NOMO-1 (cell line): ENCODE measurements at regions not wholly inside any gene's neighbourhood (a gene's known extent, or its start where the extent isn't known, plus 50 kb on each side); places are given as distances from the start of the nearest gene placed in this dataset.
"Not testable (repeated sequence)": the region's sequence is repeated elsewhere in the genome, so short reads cannot be mapped to it uniquely, and the experiment has no call there.

Source experiments
- DNase-seq, 2 experiments: peaks; one replicate each; lab custom pipeline; 2025; ENCODE audit not compliant: unreplicated experiment in 2 of 2; lab: John Stamatoyannopoulos, UW

DNA sequence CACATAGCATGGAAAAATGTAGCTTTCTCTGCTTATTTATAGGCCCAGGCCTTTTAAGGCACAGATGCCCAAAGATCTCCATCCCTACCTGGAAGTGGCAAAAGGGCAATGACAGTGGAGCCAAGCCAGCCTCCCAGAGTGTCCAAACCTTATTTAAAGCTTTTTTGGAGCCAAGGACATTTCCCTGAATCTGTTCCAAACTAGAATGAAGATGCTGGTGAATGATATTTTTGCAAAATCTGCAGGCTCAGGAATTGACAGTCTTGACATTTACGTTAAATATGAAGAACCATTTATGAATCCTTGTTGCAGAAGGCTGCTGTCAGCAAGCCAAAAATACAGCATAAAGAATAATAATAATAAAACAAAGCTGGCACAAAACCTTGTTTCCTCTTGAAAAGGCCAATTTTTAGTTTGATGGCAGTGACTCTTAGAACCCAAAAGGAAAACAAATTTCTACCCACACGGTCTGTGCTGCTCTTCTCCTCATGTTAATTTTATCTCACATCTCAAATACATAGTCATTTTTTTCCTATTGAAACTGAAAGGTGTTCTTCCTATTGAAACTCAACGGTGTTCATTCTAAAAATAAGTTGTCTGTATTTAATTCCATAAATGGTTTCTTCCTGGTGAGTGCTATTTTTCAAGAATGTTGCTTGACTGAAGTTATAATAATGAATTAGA lies 206.3 kb upstream of the TBL1X start:
- no peak for DNase-seq

DNA sequence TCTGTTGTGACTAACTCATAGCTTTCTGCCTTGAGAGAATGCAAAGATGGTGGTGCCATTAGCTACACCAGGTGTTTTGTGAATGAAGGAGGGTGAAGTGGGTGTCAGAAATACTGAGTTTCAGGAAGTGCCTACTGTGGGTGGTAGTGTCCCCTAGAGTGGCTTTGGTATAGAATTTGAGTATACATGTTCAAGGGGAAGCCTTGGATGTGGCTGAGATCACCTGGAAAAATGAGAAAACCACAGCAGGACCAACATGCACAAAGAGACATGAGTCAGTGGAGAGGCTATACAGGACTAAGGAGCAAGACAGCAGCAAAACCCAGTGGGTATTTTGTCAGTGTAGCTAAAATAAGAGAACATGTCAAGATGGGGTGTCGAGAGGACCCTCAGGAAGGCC lies 204.3 kb upstream of the TBL1X start:
- DNase-seq: no peak

DNA sequence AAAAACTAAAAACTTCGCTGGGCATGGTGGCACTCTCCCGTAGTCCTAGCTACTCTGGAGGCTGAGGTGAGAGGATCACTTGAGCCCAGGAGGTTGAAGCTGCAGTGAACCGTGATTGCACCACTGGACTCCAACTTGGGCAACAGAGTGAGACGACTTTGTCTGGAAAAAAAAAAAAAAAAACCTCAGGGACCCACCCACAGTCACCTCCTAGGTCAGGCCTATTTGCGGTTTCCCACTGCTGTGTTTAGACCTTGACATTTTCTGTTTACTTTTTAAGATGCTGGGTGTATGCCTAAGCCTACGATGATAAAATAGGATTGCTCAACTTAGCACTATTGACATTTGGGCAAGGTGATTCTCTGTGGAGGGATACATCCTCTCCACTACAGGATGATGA lies 197.4 kb upstream of the TBL1X start:
- no peak for DNase-seq

DNA sequence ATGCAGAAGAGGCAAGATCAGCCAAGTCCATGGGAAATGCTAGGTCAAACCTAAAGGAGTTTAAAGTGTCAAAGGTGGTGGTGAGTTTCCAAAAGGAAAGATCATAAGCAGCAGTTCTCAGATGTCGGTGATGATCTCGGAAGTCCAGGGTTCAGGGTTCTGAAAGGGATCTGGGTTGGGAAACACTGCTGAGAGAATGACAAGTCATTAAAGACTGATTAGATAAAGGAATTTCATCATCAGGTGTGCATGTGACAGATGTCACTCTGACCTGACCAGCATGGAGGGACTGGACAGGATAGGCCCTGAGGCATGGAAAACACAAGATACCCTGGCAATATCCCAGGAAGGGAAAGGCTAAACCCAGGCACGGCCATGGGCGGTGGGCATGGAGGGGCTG lies 195.7 kb upstream of the TBL1X start:
- no peak for DNase-seq

DNA sequence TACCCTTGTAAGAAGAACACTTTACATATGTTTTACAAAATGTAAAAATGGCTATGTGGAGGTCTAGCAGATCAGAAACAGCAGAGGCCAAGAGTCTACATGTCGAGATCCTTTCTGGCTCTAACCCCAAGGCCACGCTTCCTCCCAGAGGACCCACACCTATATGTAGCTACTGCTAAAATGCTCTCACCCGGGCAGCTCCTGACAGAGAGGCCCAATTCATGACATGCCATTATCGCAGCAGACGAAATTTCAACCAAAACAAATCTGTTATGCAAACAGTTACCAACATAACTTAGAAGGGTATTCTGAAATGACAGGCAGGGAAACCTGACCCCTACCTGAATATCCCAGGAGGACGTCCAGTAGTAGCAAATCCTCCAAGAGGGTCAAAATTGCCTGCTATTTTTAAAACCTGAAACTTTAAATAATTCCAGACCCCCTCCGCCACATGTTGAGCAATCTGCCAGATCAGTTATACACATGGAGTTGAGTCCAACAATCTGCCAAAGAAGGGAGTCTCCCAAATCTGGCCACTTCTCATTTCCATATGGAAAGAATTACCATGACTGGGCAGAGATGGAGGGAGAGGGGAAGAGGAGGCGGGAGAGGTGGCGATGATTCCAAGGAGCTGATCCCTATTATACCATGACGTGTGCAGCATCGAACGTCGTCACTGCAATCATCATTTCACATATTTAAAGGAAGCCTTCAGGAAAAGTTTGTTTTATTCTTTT lies 192.9 kb upstream of the TBL1X start:
- no peak for DNase-seq

DNA sequence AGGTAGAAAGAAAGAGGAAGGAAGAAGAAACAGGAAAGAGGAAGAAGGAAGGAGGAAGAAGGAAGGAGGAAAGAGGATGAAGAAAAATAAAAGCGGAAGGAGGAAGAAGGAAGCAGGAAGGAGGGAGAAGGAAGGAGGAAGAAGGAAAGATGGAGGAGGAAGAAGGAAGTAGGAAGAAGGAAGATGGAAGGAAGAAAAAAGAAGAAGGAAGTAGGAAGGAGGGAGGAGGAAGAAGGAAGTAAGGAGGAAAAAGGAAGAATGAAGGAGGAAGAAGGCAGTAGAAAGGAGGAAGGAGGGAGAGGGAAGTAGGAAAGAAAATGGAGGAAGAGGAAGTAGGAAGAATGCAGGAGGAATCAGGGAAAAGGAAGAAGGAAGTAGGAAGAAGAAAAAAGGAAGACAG lies 191.1 kb upstream of the TBL1X start:
- DNase-seq: no peak

DNA sequence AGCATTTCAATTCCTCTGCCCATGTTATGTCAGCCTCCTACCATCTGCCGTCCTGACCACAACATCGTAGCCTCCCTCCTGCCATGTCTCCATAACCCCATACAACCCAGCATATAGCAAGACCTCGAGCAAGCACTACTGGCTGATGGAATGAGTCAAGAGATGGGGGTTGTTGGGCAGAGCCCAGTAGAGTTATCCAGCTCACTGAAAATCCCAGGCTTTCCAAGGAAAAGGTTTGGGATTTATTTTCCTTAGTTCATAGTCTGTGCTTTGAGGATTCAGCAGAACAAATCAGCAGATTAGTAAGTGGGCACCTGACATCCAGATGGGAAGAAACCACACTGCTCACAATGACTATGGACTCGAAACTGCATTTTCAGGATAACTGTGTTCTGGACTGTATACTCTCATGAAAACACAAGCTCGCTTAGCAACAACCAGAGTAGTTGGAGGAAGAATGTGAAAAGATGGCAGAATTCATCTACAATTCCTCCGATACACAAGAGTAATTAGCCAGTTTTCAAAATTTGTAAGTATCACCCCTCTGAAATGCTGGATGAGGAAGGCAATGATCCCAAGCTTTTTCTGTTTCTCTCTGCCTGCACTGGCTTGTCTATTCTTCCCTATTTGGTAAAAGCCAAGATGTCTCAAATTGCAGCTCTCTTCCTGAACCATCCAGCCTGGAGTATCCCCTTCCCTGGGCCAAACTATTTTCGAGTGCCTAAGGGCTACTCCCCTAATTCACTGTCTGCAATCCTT lies 186.2 kb upstream of the TBL1X start:
- no peak for DNase-seq

DNA sequence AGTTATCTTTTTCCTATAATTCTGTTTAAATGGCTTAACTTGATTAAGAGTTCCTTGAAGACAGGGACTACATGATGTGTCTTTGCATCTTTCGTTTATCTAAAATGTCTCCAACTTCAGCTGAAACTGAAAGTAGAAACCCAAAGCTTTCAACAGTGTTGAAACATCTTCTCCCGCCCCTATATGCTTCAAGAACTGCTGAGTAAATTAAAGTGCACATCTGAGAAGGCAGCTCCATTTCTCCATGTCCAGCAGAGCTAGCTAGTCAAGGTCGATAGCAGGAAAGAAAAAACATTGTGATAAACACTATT lies 185.7 kb upstream of the TBL1X start:
- DNase-seq: peak; percentile 47 to 86

DNA sequence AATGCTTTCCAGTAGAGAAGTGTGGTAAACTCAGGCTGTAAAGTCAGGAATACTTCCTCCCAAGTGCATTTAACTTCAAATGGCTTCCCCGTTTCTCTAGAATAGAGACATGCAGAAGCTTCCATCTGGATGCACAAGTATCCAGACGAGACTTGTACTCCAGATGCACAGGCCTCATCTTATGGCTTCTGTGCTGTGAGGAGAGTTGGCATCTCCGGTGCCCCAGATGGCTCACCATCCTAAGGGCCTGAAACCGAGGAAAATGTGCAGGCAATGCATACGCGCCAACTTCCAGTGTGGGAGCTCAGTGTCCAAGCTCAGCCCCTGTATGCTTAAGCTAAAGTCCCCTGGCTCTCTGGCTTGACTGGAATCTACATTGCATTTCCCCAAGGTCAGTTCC lies 184.0 kb upstream of the TBL1X start:
- DNase-seq: no peak

DNA sequence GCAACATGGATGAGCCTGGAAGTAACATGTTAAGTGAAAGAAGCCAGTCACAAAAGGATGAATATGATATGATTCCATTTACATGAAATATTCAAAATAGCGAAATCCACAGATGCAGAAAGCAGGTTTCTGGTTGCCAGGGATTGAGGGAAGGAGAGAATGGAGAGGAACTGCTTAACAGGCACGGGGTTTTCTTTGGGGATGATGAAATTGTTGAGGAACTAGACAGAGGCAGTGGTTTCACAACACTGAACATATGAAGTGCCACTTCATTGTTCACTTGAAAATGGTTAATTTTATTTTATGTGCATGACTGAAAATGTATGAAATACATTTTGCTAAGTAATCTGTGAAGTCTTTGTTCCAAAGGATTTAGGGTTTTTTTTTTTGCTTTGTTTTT lies 182.5 kb upstream of the TBL1X start:
- DNase-seq: peak; percentile 22 to 74

DNA sequence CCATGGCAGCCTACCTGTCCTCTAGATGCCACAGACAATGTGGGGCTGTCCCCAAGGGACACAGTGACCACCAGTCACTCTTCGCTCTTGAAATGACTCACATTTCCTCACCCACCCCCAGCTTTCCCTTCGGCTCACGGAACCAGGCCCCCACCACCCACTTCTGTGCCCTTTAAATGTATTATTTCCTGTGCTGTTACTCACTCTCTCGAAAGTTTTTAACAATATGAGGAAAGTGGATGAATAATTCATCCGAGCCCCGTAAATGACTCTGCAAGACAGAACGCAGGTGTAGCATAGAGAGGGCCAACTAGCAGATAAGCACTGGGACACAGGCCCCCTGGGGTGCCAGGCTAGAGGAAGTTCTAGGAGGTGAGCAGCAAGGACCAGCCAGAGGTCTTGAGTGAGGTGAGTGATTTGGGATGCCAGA lies 179.5 kb upstream of the TBL1X start:
- DNase-seq: no peak

DNA sequence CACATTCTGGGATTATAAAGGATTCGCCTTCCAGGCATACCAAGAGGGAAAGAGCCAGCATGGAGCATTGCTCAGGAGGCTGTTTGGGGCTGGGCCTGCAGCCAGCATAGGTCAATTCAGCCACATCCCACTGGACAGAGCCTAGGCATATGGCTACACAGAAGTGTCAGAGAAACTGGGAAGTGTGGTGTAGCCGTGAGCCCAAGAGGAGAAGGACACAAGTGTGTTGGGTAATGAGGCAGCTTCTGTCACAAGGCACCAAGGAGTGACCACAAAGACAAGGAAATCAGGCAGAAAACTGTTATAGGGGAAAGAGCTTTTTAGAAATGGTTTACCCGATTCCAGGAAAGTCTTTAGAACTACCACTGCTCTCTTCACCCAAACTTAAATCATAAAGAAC lies 178.6 kb upstream of the TBL1X start:
- DNase-seq: peak in 1 of 2 experiments; percentile 4

DNA sequence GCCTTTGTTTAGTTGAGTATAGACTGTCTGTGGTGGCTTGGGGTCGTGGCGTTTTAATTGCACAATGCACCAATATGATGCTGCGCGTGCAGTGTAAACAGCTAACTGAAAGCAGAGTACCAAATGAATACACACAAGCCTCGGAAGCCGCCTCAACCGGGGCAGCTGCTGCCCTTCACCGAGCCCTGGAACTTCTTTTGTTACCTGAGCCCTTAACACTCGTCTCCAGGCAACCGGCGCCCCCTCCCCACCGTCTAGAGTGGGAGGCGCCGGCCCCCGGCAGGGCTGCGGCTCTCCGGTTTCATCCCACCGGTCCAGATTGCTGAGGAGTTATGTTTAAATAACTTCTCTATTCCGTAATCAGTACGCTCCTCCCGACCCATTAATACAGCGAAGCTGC lies 173.2 kb upstream of the TBL1X start:
- no peak for DNase-seq

DNA sequence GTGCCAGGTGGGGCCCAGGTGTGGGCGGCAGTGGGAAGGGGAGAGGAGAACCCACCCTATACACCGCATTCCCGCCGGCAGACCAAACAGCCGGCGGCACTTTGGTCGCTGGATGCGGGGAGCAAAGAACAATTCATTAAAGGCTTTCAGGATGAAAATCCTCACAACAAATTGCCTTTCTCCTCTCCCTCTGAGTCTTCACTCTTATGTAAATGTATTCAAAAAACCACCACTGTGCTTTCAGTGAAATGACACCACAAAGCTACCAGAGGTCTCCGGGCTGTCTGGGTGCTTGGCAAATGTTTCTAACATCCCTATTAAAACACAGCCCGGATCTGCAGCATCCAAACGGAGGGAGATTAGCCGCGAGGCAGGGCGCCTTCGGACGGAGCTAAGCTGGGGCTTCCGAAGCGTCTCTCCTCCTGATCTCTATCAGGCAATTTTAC lies 171.8 kb upstream of the TBL1X start:
- DNase-seq: no peak

DNA sequence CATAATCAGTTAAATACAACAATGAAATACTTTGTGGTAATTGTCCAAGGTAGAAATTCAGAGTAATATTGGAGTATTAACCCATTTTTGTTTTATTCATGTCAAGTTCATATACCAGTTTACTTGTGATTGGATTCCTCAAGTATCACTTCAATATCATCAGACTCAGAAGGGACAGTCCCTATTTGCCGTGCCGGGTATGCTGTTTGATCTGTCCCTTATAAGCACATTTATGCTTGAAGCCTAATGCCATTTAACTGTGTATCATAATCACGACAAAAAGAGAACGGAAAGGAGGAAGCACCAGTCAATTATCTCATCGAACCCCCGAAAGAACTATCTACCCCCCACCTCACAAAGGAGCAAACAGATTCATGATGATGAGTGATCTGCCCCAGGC lies 171.0 kb upstream of the TBL1X start:
- no peak for DNase-seq

DNA sequence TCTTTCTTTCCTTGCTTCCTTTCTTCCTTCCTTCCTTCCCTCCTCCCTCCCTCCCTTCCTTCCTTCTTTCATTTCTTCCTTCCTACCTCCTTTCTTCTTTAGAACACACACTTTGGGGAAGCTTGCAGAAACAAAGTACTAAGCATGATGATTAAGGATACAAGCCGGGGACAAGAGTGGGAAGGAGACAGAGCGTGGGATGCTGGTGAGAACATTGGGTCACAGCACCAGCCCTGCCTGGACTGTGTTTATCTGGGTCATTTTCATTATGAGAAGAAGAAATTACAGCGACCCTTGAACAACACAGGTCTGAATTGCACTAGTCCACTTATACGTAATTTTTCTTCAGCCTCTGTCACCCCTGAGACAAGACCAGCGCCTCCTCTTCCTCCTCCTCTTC lies 169.3 kb upstream of the TBL1X start:
- no peak for DNase-seq

DNA sequence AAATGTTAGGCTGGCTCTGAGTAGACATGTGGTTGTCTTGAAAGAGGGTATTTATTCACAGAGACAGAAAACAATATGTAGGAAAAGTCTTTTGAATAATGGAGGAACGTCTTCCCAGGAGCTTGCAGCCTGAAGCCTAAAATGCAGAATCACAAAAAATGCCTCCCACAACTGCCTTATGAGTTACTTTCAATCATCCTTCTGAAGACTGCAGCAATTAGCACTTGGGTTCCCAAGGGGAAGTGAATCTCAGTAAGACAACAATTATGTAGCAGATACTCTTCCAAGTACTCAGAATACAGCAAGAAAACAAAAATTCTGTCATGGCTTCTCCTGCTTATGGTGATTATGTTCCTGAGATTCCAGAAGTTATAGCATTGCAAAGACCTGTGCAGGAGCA lies 166.6 kb upstream of the TBL1X start:
- peak; percentile 44 to 82 for DNase-seq

DNA sequence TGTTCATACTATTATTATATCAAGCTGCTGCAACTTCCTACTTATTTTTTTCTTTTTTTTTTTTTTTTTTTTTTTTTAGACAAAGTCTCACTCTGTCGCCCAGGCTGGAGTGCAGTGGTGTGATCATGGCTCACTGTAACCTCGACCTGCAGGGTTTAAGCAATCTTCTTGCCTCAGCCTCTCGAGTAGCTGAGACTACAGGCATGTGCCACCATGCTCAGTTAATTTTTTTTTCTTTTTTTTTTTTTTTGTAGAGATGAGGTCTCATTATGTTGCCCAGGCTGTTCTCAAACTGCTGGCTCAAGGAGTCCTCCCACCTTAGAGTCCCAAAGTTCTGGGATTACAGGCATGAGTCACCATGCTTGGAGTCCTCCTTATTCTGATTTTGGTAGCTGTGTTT lies 165.2 kb upstream of the TBL1X start:
- not testable (repeated sequence) for DNase-seq

DNA sequence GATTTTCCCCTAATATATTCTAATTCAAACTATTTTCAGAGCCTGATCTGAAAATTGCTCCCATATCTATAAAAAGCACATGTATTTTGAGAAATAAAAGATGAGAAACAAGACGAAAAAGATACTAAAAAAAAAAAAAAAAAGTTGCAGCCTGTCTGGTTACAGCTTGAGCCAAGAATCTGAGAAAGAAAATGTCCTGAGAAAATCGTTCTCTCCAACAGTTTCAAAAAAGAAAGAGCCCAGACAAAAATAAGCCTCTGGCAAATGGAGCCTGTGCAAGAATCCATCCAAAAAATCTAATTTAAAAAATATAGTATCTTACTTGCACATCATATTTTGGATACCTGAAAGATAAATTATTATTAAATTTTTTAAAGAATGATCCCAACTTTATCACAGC lies 163.0 kb upstream of the TBL1X start:
- no peak for DNase-seq

DNA sequence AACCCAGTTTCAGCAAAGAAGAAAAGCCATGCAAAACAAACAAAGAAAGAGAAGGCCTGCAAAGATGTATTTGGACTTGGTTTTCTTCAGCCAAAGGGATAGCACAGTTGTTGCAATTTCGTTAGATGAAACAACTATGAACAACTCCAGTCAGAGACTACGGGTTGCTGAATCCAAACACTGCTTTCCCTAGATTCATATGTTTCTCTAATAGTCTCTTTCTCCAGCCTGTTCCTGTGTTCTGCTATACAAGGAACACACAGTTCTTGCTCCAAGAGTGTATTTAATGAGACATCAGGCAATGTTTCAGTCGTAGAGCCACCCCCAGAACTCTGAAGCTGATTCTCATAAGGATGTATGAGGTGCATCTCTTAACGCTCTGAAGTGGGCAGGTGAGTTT lies 162.5 kb upstream of the TBL1X start:
- DNase-seq: no peak

DNA sequence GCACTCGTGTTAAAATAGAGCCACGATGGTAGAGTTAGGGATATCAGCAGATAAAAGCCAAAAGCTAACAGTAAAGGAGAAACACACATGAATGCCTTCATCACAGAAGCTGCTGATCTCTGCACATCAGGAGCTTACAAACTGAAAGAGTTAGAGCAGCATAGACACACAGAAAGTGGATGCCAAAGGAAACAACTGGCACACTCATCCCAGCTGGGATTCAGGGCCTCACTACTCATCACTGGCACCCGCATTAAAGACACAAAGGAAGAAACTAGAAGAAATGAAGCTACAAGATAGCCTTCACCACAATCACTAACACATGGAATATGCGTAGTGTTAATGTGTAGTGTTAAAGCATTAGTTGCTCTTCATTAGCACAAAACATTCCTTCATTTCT lies 156.4 kb upstream of the TBL1X start:
- no peak for DNase-seq

DNA sequence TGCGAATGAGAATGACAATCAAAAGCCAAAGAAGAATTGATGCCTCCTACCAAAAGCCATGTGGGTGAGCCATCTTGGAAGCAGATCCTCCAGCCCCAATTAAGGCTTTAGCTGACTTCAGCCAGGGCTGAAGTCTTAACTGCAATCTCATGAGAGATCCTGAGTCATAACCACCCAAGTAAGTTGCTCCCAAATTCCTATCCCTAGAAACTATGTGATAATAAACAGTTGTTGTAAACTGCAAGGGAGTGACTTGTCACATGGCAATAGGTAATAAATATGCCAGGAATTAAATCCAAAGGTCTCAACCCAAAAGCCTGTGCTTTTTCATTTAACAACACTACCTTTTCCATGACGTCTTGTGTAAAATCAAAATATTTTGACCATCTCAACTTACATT lies 154.2 kb upstream of the TBL1X start:
- DNase-seq: no peak
